ENCODE measurements at regions not wholly inside any gene's neighbourhood (a gene's known extent, or its start where the extent isn't known, plus 50 kb on each side); places are given as distances from the start of the nearest gene placed in this dataset.

DNA sequence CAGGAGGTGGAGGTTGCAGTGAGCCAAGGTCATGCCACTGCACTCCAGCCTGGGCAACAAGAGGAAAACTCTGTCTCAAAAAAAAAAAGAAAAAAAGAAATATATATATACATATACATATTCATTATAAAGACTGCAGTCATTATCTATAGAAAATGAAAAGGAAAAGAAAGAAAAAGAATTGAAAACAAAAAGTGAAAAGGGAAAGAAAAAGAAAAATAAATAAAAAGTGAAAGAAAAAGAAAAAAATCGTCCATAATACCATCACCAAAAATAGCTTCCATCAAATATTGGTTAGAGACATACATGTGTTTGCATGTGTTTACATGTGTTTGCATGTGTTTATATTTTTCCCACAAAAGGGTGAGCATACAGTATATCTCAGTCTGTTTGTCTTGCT, 105.5 kb upstream of the PARD3 start:
- H3K27ac Mint-ChIP-seq: no peak overlapping the region
- no peak overlapping the region for H3K4me3 Mint-ChIP-seq
- ATAC-seq (ENCODE audit: low read depth in 2 of 2) (no peak), DNase-seq (no peak)
- peaks cover 6 to 9% of the 10 kb centered on the region in 2 experiments for H3K9me3 ChIP-seq (ENCODE audit: control insufficient read depth in 2 of 2, low read length in 2 of 2)
- H3K27me3 ChIP-seq (ENCODE audit: control insufficient read depth, insufficient read depth, low read length): no peaks in the 10 kb centered on the region
- H3K4me3 ChIP-seq (ENCODE audit: low read depth, low read length): no peak overlapping the region
- no peaks in the 10 kb centered on the region for H3K36me3 Mint-ChIP-seq
- peaks cover 0 to 15% (median 6%) of the 10 kb centered on the region in 7 donors for H3K9me3 Mint-ChIP-seq
- no peak overlapping the region for H3K27ac ChIP-seq (ENCODE audit: insufficient read depth, low read length, poor library complexity, severe bottlenecking)
- no peaks in the 10 kb centered on the region for H3K4me1 ChIP-seq (ENCODE audit: control insufficient read depth, insufficient read depth, low read length, poor library complexity, severe bottlenecking)
- H3K27me3 Mint-ChIP-seq: no peaks in the 10 kb centered on the region
- H3K36me3 ChIP-seq (ENCODE audit: control insufficient read depth, insufficient read depth, low read length): no peaks in the 10 kb centered on the region
- H3K4me1 Mint-ChIP-seq: no peaks in the 10 kb centered on the region

DNA sequence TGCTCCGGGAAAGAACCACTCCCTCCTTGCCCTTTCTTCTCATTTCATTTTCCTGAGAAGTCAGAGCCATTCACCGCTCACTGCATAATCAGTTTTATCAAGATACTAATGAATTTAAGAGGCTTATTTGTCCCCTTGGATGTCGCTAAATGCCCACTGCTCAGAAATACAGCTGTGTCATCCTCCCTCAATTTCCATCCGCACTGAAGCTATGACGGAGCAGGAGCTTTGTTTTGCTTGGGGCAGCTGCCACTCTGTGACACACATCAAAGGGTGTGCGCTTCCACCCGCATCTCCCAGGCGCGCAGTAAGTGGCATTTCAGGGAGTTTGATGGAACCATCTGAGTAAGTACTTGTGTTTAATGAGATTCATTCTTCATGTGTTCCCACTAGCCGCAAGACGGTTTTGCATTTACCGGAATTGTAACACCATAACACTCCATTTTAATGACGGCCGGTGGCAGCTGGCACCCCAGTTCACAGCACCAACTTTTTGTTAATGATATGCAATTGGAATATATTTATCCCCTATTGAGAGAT, 103.8 kb upstream of the PARD3 start:
- ATAC-seq (ENCODE audit: low read depth in 2 of 2) (no peak), DNase-seq (no peak)
- no peaks in the 10 kb centered on the region for H3K36me3 ChIP-seq (ENCODE audit: control insufficient read depth, insufficient read depth, low read length)
- H3K4me1 Mint-ChIP-seq: no peaks in the 10 kb centered on the region
- no peaks in the 10 kb centered on the region for H3K4me1 ChIP-seq (ENCODE audit: control insufficient read depth, insufficient read depth, low read length, poor library complexity, severe bottlenecking)
- no peaks in the 10 kb centered on the region for H3K27me3 Mint-ChIP-seq
- peaks cover 0 to 6% (median 0%) of the 10 kb centered on the region in 7 donors for H3K9me3 Mint-ChIP-seq
- H3K9me3 ChIP-seq (ENCODE audit: control insufficient read depth in 2 of 2, low read length in 2 of 2): no peaks in the 10 kb centered on the region
- no peaks in the 10 kb centered on the region for H3K36me3 Mint-ChIP-seq
- H3K27ac Mint-ChIP-seq: no peak overlapping the region
- no peak overlapping the region for H3K4me3 Mint-ChIP-seq
- H3K4me3 ChIP-seq (ENCODE audit: low read depth, low read length): no peak overlapping the region
- H3K27me3 ChIP-seq (ENCODE audit: control insufficient read depth, insufficient read depth, low read length): no peaks in the 10 kb centered on the region
- no peak overlapping the region for H3K27ac ChIP-seq (ENCODE audit: insufficient read depth, low read length, poor library complexity, severe bottlenecking)

DNA sequence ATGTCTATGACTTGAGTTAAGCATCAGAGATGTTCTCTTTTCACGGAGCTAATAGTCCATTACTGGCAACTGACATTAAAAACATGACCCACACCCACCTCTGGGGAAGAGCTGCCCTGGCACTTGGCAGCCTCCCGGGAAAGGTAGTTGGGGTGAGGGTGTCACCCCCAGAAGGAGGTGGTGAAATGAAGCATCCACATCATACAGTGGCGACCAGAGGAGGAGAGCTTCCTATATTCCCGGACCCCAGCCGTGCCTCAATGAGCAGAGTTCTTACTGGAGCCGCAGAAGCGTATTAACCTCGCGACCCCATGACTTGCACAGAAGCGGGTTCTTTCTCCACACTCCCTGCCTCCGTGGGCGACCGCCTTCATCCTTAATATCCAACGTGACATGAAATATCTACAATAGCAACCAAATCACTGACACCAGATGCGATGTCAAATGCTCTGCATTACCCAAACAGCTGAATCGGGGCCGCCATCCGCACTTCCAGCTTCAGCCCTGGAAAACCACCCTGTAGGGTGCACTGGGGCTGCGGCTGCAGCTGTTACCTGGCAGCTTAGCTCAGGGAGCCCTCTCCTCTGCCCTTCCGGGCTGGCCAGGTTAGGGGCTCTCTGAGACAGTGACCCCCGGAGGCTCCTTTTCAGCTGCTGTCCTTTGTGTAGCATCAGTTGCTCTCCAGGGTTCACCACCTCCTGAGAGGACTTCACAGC, 103.1 kb upstream of the PARD3 start:
- Histone ChIP-seq H3K4me1 (ENCODE audit: control insufficient read depth, insufficient read depth, low read length, poor library complexity, severe bottlenecking) (no peaks in the 10 kb centered on the region), H3K9me3 (ENCODE audit: control insufficient read depth in 2 of 2, low read length in 2 of 2) (no peaks in the 10 kb centered on the region), H3K27me3 (ENCODE audit: control insufficient read depth, insufficient read depth, low read length) (no peaks in the 10 kb centered on the region), H3K27ac (ENCODE audit: insufficient read depth, low read length, poor library complexity, severe bottlenecking) (no peak overlapping the region), H3K4me3 (ENCODE audit: low read depth, low read length) (no peak overlapping the region), H3K36me3 (ENCODE audit: control insufficient read depth, insufficient read depth, low read length) (no peaks in the 10 kb centered on the region)
- no peak for ATAC-seq (ENCODE audit: low read depth in 2 of 2)
- Mint-ChIP-seq H3K9me3 (peaks cover 0 to 3% (median 0%) of the 10 kb centered on the region in 7 donors), H3K36me3 (no peaks in the 10 kb centered on the region), H3K27ac (no peak overlapping the region), H3K4me3 (no peak overlapping the region), H3K27me3 (no peaks in the 10 kb centered on the region), H3K4me1 (no peaks in the 10 kb centered on the region)
- DNase-seq: no peak

DNA sequence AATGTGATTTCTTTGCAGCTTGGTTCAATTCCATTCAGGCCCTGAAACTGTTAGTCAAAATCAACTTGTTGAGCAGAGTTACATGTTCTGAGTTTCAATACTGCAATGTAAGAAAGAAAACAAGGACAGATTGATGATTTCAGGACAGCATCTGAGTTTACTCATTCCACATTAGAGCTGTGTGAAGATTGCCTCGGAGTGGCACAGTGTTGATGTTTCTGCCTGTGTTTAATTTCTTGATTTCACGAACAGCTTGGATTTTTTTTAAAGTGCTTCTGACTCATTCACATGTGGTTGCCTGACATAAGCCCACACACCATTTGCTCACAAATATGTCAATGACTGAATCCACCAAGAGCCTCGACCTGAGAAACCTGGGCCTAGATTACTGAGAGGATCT, 101.2 kb upstream of the PARD3 start:
- Histone ChIP-seq H3K36me3 (ENCODE audit: control insufficient read depth, insufficient read depth, low read length) (no peaks in the 10 kb centered on the region), H3K4me3 (ENCODE audit: low read depth, low read length) (no peak overlapping the region), H3K9me3 (ENCODE audit: control insufficient read depth in 2 of 2, low read length in 2 of 2) (no peaks in the 10 kb centered on the region), H3K27ac (ENCODE audit: insufficient read depth, low read length, poor library complexity, severe bottlenecking) (no peak overlapping the region), H3K27me3 (ENCODE audit: control insufficient read depth, insufficient read depth, low read length) (no peaks in the 10 kb centered on the region), H3K4me1 (ENCODE audit: control insufficient read depth, insufficient read depth, low read length, poor library complexity, severe bottlenecking) (no peaks in the 10 kb centered on the region)
- Mint-ChIP-seq H3K4me1 (no peaks in the 10 kb centered on the region), H3K27me3 (peaks cover 6% of the 10 kb centered on the region), H3K36me3 (no peaks in the 10 kb centered on the region), H3K27ac (no peak overlapping the region), H3K9me3 (peaks cover 0 to 3% (median 0%) of the 10 kb centered on the region in 7 donors), H3K4me3 (no peak overlapping the region)
- DNase-seq (no peak), ATAC-seq (ENCODE audit: low read depth in 2 of 2) (no peak)

DNA sequence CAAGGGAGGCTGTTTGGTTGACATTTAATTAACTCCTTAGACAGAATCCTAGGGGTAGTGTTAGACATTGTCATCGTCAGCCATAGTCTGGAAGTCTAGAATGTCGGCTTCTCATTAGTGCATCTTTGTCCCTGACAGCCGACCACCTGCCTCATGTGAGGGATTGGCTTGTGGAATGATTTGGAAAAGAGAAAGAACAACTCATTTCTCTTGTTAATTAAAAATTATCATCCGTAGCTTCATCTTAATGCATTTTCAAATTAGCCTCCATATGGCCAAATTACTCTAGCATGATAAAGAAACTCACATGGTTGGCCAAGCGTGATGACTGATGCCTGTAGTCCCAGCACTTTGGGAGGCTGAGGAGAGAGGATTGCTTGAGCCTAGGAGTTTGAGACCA, 97.7 kb upstream of the PARD3 start:
- Histone ChIP-seq H3K4me3 (ENCODE audit: low read depth, low read length) (no peak overlapping the region), H3K36me3 (ENCODE audit: control insufficient read depth, insufficient read depth, low read length) (no peaks in the 10 kb centered on the region), H3K9me3 (ENCODE audit: control insufficient read depth in 2 of 2, low read length in 2 of 2) (no peaks in the 10 kb centered on the region), H3K27ac (ENCODE audit: insufficient read depth, low read length, poor library complexity, severe bottlenecking) (no peak overlapping the region), H3K4me1 (ENCODE audit: control insufficient read depth, insufficient read depth, low read length, poor library complexity, severe bottlenecking) (no peaks in the 10 kb centered on the region), H3K27me3 (ENCODE audit: control insufficient read depth, insufficient read depth, low read length) (no peaks in the 10 kb centered on the region)
- H3K4me3 Mint-ChIP-seq: no peak overlapping the region
- ATAC-seq (ENCODE audit: low read depth in 2 of 2) (no peak), DNase-seq (no peak)
- no peaks in the 10 kb centered on the region for H3K36me3 Mint-ChIP-seq
- H3K27me3 Mint-ChIP-seq: peaks cover 6% of the 10 kb centered on the region
- no peaks in the 10 kb centered on the region for H3K9me3 Mint-ChIP-seq
- no peak overlapping the region for H3K27ac Mint-ChIP-seq
- H3K4me1 Mint-ChIP-seq: no peaks in the 10 kb centered on the region

DNA sequence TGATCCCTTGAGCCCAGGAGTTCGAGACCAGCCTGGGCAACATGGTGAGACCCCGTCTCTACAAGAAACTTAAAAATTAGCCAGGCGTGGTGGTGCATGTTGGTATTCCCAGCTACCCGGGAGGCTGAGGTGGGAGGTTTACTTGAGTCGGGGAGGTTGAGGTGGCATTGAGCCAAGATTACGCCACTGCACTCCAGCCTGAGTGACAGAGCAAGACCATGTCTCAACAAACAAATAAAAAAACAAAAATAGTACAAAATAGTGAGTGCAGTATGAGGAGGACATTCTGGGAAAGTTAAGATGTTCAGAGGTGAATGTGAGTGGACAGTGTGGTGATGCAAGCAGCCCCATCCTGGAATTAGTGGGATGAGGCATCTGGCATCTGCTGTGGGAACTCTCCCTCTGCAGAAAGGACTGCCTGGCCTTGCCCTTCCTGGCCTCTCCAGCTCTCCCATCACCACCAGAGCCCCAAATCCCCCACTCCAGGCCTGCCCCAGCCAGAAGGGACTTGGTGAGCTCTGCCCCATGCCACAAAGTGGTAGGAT, 96.6 kb upstream of the PARD3 start:
- no peak for ATAC-seq (ENCODE audit: low read depth in 2 of 2)

DNA sequence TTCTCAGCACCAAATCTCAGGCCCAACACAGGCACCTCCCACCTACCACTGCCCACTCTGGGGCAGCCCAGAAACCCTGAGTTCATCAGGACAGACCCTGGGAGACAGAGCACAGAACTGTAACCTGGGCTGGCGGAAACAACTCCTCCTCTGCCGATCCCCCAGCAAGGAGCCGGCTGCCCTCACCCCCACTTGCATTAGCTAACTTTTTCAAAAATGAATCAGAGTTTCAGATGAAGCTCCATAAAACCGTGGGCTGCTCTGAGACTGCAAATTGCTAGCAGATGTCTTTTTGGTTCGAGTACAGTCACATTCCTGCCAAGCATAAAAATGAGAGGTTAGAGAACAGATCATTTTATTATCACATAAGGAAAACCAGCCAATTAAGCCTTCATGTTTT, 93.4 kb upstream of the PARD3 start:
- Histone ChIP-seq H3K36me3 (ENCODE audit: control insufficient read depth, insufficient read depth, low read length) (no peaks in the 10 kb centered on the region), H3K27me3 (ENCODE audit: control insufficient read depth, insufficient read depth, low read length) (no peaks in the 10 kb centered on the region), H3K27ac (ENCODE audit: insufficient read depth, low read length, poor library complexity, severe bottlenecking) (no peak overlapping the region), H3K4me3 (ENCODE audit: low read depth, low read length) (no peak overlapping the region), H3K4me1 (ENCODE audit: control insufficient read depth, insufficient read depth, low read length, poor library complexity, severe bottlenecking) (no peaks in the 10 kb centered on the region), H3K9me3 (ENCODE audit: control insufficient read depth in 2 of 2, low read length in 2 of 2) (no peaks in the 10 kb centered on the region)
- no peak overlapping the region for H3K27ac Mint-ChIP-seq
- H3K4me3 Mint-ChIP-seq: no peak overlapping the region
- DNase-seq: no peak
- no peaks in the 10 kb centered on the region for H3K36me3 Mint-ChIP-seq
- ATAC-seq (ENCODE audit: low read depth in 2 of 2): no peak
- H3K4me1 Mint-ChIP-seq: no peaks in the 10 kb centered on the region
- no peaks in the 10 kb centered on the region for H3K9me3 Mint-ChIP-seq
- peaks cover 6% of the 10 kb centered on the region for H3K27me3 Mint-ChIP-seq

More for the DNA sequence above, 96.6 kb upstream of the PARD3 start:
- H3K27me3 Mint-ChIP-seq: peaks cover 6% of the 10 kb centered on the region
- H3K9me3 Mint-ChIP-seq: no peaks in the 10 kb centered on the region
- no peaks in the 10 kb centered on the region for H3K4me1 Mint-ChIP-seq
- Histone ChIP-seq H3K9me3 (ENCODE audit: control insufficient read depth in 2 of 2, low read length in 2 of 2) (no peaks in the 10 kb centered on the region), H3K27ac (ENCODE audit: insufficient read depth, low read length, poor library complexity, severe bottlenecking) (no peak overlapping the region), H3K36me3 (ENCODE audit: control insufficient read depth, insufficient read depth, low read length) (no peaks in the 10 kb centered on the region), H3K4me3 (ENCODE audit: low read depth, low read length) (no peak overlapping the region), H3K4me1 (ENCODE audit: control insufficient read depth, insufficient read depth, low read length, poor library complexity, severe bottlenecking) (no peaks in the 10 kb centered on the region), H3K27me3 (ENCODE audit: control insufficient read depth, insufficient read depth, low read length) (no peaks in the 10 kb centered on the region)
- no peak overlapping the region for H3K4me3 Mint-ChIP-seq
- DNase-seq: no peak
- no peaks in the 10 kb centered on the region for H3K36me3 Mint-ChIP-seq
- no peak overlapping the region for H3K27ac Mint-ChIP-seq

All from CD4-positive, CD25-positive, alpha-beta regulatory T cell (primary cell).